ENCODE measurements at regions not wholly inside any gene's neighbourhood (a gene's known extent, or its start where the extent isn't known, plus 50 kb on each side); places are given as distances from the start of the nearest gene placed in this dataset.
"Not testable (repeated sequence)": the region's sequence is repeated elsewhere in the genome, so short reads cannot be mapped to it uniquely, and the experiment has no call there.

- DNase-seq (ENCODE audit: low read depth), result peak; percentile 0
- no peak overlapping the region for H3K4me3 ChIP-seq (ENCODE audit: low read depth, low read length)
These were observed 438.5 kb downstream of the ZNF516 start for GRCh38 chr18:76056471-76057110.

DNA sequence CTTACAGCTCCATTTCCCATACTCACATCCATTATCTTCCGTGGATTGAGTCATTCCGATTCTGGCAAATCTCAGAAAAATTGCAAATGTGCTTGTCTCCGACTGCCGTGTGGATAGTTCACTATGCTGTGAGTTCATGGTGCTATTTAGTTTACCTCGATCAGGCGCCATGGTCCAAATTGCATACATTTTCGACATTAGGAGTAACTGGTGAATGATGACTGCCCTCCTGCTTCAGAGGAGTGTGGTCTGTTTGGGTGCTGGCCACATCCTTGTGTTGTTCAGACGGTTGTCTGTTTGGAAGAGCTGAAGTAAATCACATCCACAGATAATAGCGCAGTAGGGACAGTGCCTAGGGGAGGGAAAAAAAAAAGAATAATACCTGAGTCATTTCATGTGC is 439.5 kb downstream of the ZNF516 start:
- no peak for DNase-seq (ENCODE audit: low read depth)
- H3K4me3 ChIP-seq (ENCODE audit: low read depth, low read length), result no peak overlapping the region

GRCh38 chr18:76055025-76055424 is 440.0 kb downstream of the ZNF516 start:
- no peak overlapping the region for H3K4me3 ChIP-seq (ENCODE audit: low read depth, low read length)
- DNase-seq (ENCODE audit: low read depth), result no peak

DNA sequence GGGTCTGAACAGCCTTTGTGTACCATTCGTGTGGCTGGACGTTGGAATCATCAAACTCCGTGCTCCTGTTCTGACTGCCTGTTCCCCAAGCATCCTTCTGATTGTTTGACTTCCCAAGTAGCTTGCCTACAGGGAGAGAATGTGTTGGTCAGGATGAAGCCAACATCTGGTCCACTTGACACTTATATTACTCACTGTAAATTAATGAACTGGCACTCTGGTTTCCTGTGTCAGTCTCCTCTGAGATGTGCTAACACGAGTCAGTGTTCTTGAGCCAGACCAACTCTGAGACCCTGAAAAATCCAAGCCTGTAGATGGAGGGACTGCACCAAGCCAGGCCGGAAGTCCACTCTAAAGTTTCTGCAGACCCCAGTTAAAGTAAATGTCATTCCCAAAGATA is 440.9 kb downstream of the ZNF516 start:
- DNase-seq (ENCODE audit: low read depth), result no peak
- H3K4me3 ChIP-seq (ENCODE audit: low read depth, low read length), result no peak overlapping the region

DNA sequence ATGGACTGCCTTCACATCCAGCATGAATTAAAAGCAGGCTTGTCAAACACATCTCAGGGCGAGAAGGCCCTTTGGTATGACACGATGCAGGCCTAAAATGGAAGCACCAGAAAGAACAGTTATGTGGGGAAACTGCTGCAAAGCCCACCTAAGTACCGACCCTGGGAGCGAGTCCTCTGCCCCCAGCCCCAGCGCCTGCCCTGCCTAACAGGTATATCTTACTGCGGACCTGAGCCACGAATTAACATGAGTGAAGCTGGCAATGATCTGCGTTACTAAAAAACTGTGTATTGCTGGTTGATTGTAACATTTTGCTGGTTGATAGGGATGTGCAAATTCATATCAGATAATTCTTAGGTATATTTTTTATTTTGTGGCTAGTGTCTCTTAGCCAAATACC is 441.5 kb downstream of the ZNF516 start:
- no peak overlapping the region for H3K4me3 ChIP-seq (ENCODE audit: low read depth, low read length)
- DNase-seq (ENCODE audit: low read depth), result no peak

- H3K4me3 ChIP-seq (ENCODE audit: low read depth, low read length), result no peak overlapping the region
- no peak for DNase-seq (ENCODE audit: low read depth)
These were observed 442.8 kb downstream of the ZNF516 start for GRCh38 chr18:76052227-76052595.

GRCh38 chr18:76051396-76052226 is 443.4 kb downstream of the ZNF516 start:
- H3K4me3 ChIP-seq (ENCODE audit: low read depth, low read length), result no peak overlapping the region
- DNase-seq (ENCODE audit: low read depth), result no peak

DNA sequence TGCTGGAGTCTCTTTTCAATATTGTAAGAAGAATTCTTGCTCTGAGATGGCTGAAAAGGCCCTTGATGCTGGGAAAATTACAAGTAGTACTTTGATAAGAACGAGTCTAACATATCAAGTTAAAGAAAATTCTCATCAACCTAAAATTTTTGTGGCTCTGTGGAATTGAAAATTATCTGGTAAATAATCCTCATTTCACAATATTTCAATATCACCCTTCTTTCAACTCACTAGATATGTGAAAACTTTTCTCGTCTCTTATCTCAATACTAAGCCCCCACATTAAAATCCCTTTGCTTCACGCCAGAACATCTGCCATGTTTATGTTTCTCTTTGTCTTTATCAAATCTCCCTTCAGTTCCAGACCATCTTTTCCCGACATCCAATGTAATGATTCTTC is 448.8 kb downstream of the ZNF516 start:
- no peak overlapping the region for H3K4me3 ChIP-seq (ENCODE audit: low read depth, low read length)
- DNase-seq (ENCODE audit: low read depth), result no peak

DNA sequence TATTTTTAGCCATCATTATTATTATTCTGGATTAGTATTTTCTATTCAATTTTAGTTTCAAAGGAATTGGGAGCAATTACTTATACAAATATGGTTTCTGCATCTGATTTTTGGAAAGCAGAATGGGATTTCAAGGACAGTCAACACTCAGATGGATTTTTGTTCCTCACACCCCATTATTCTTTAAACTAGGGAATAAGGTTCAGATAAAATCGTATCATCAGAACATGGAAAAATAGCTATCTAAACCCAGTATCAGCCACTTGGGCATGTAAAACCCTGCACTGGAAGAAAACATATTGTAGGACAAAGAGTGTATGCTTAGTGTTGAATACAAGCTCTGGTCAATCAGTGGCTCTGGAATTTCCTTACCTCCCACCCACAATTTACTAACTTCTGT is 452.5 kb downstream of the ZNF516 start:
- DNase-seq (ENCODE audit: low read depth), result no peak

GRCh38 chr18:76018210-76018609 is 476.8 kb downstream of the ZNF516 start:
- no peak for DNase-seq (ENCODE audit: low read depth)

More for the DNA sequence above, 452.5 kb downstream of the ZNF516 start:
- no peak overlapping the region for H3K4me3 ChIP-seq (ENCODE audit: low read depth, low read length)

GRCh38 chr18:76013057-76013456 is 482.0 kb downstream of the ZNF516 start:
- DNase-seq (ENCODE audit: low read depth), result no peak
- H3K4me3 ChIP-seq (ENCODE audit: low read depth, low read length), result no peak overlapping the region

More at GRCh38 chr18:76018210-76018609, 476.8 kb downstream of the ZNF516 start:
- H3K4me3 ChIP-seq (ENCODE audit: low read depth, low read length), result no peak overlapping the region

DNA sequence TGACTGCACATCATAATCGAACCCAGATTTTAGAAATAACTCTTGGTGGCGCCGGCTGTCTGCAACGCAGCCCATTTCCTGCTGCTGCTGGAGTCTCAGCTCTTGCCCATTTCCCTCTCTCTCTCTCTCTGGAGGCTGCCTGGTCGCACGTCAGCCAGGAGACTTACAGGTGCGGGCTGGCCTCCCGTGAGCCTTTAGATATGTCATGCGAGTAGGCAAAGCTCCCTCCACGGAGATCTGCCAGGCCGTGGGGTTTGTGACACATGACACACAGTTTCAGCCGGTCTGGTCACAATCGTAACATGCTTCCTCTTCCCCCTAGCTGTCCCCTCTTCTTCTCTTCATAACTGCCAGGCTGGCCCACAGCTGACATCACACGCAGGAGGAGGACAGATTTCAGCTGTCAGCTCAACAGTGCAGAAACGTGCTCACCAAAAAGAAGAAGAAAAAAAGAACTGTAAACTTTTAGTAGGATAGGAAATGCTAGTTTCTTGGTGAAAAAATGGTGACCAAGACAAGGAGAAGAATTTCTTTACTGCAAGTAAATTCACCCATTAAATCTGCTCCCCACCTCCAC is 489.3 kb downstream of the ZNF516 start:
- DNase-seq (ENCODE audit: low read depth), result no peak
- H3K4me3 ChIP-seq (ENCODE audit: low read depth, low read length), result no peak overlapping the region

DNA sequence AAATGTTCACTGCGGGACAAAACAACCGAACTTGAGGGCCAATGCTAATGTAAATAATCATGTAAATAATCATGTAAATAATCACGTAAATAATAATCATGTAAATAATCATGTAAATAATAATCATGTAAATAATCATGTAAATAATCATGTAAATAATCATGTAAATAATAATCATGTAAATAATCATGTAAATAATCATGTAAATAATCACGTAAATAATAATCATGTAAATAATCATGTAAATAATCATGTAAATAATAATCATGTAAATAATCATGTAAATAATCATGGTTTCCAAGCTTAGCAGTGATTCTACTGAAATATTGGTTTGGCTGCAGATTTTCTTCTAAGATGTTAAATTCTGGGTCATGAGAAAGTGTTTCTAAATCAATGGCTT is 507.1 kb downstream of the ZNF516 start:
- not testable (repeated sequence) for H3K4me3 ChIP-seq (ENCODE audit: low read depth, low read length); DNase-seq (ENCODE audit: low read depth)

DNA sequence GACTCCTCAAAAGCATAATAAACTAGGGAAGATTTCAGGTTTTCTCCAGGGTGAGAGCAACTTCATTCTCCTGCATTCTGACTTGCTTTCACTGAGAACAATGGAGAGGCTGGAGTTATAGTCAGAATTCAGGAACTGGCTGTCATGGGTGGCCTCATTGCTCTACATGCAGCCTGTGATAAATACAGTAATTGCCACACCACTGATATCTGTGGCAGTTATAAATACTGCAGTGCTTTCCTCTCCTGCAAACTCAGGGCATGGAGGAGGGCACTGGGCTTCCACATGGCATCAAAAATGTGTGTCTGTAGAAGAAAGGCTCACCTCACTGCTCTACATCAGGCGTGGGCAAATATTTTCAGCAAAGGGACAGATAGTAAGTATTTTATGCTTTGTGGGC is 510.2 kb downstream of the ZNF516 start:
- H3K4me3 ChIP-seq (ENCODE audit: low read depth, low read length), result no peak overlapping the region
- DNase-seq (ENCODE audit: low read depth), result no peak

- no peak for DNase-seq (ENCODE audit: low read depth)
- H3K4me3 ChIP-seq (ENCODE audit: low read depth, low read length), result no peak overlapping the region
These were observed 513.9 kb downstream of the ZNF516 start for GRCh38 chr18:75981102-75981501.

DNA sequence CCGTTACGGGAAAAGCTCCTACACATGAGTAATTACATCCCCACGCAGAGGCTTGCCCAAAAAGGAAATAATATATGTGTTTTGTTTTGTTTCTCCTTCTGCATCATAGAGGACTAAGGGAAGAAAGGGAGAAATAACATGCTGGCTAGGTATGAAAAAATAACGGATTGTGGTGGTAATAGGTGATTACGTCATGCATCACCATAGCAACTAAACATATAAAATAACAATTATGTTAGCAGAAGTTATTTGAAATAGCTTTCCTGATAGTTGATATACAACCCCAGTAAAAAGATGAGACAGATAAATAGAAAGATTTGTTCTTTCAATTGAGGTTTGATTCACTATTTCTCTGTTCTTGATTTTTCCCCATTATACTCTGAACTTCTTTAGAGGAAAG is 518.0 kb downstream of the ZNF516 start:
- no peak overlapping the region for H3K4me3 ChIP-seq (ENCODE audit: low read depth, low read length)
- no peak for DNase-seq (ENCODE audit: low read depth)

- DNase-seq (ENCODE audit: low read depth), result no peak
- H3K4me3 ChIP-seq (ENCODE audit: low read depth, low read length), result no peak overlapping the region
These were observed 524.8 kb downstream of the ZNF516 start for GRCh38 chr18:75970212-75970611.

- DNase-seq (ENCODE audit: low read depth), result no peak
- H3K4me3 ChIP-seq (ENCODE audit: low read depth, low read length), result no peak overlapping the region
These were observed 528.6 kb downstream of the ZNF516 start for GRCh38 chr18:75966431-75966830.

- H3K4me3 ChIP-seq (ENCODE audit: low read depth, low read length), result no peak overlapping the region
- DNase-seq (ENCODE audit: low read depth), result no peak
These were observed 532.9 kb downstream of the ZNF516 start for GRCh38 chr18:75962036-75962572.

GRCh38 chr18:75960356-75960755 is 532.9 kb upstream of the SMIM21 start:
- not testable (repeated sequence) for H3K4me3 ChIP-seq (ENCODE audit: low read depth, low read length); DNase-seq (ENCODE audit: low read depth)
